ENCODE measurements at regions not wholly inside any gene's neighbourhood (a gene's known extent, or its start where the extent isn't known, plus 50 kb on each side); places are given as distances from the start of the nearest gene placed in this dataset.
"Not testable (repeated sequence)": the region's sequence is repeated elsewhere in the genome, so short reads cannot be mapped to it uniquely, and the experiment has no call there.

GRCh38 chr3:150238995-150239619 lies 169.0 kb upstream of the TSC22D2 start:
- peak; percentile 17 for DNase-seq

DNA sequence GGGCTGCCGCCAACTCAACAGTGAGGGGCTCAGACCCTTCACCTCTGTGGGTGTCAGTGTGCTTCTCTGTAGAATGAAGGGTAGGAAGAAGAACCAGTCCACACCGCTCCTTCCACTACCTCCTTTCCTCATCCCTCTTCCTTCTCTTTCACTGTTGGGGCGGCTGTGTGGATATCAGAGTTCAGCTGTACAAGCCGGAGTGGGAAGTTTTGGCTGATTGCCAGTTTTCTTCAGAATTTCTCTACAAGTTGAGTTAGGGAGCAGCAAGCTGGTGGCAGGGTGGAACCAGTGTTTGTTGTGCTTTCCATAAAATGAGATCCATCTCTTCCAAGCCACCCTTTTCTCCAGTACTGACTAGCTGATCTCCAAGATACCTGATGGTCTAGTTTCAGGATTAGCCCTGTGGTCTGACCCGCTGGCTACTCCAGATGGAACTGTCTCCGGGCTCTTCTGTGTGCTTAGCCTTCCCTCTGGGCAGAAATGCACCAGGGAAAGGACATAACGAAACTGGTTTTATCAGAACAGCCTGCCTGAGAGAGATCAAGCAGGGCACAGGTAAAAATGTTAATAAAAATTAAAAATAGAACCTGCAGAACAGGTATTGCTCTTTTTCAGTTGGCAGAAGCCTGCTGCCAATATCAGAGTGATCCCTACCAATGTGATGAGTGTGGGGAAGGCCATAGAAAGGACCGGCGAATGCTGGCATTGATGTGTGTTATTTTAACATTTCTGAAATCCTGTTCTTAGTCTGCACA lies 169.9 kb upstream of the TSC22D2 start:
- DNase-seq = no peak

GRCh38 chr3:150237490-150237889 lies 170.6 kb upstream of the TSC22D2 start:
- peak; percentile 89 for DNase-seq

DNA sequence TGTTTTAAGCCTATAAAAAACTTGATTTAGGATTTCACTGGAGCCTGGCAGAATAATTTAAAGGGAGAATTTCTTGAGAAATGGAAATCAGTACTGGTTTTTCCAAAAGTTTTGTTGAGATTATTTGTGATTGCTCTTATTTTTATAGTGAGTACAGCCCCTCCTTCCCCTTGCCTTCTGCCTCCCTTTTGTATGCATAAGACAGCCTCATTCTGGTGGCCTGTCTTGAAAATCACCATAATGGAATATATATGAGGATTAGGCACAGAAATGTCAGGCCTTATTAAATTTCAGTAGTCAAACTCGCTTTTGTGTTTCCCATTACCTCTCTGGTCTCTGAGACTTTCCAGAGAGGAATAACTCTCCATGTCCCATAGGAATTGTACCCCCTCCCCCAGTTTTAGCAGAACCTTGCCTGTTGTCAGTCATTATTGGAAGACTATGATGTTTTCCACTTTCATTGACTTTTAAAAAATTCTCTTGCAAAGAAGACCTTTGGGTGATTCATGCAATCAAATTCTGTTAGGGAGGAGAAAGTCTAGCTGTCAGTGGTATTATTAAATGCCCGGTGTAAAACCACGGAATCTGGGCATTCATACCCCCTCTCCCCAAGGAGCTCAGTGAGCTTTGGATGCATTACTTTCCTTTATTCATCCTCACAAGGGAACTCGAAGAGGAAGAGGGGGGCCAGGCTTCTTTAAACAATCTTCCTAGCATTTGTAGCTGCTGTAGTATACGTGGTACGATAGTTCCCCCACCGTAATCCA lies 171.6 kb upstream of the TSC22D2 start:
- DNase-seq = peak; percentile 54

GRCh38 chr3:150235799-150236198 lies 172.3 kb upstream of the TSC22D2 start:
- DNase-seq = peak; percentile 34

- no peak for DNase-seq
Measured at GRCh38 chr3:150232992-150233451, 175.1 kb upstream of the TSC22D2 start.

DNA sequence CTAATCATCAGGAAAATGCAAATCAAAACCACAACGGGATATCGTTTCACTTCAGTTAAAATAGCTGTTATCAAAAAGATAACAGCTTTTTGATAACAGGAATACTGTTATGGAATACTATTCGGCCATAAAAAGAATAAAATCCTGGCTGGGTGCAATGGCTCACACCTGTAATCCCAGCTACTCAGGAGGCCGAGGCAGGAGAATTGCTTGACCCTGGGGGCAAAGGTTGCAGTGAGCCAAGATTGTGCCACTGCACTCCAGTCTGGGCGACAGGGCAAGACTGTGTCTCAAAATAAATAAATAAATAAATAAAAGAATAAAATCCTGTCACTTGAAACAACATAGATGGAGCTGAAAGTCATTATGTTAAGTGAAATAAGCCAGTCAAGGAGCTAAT lies 178.1 kb upstream of the TSC22D2 start:
- no peak for DNase-seq

- not testable (repeated sequence) for DNase-seq
Measured at GRCh38 chr3:150228626-150229025, 179.5 kb upstream of the TSC22D2 start.

- peak; percentile 55 for DNase-seq
Measured at GRCh38 chr3:150227839-150228238, 180.3 kb upstream of the TSC22D2 start.

DNA sequence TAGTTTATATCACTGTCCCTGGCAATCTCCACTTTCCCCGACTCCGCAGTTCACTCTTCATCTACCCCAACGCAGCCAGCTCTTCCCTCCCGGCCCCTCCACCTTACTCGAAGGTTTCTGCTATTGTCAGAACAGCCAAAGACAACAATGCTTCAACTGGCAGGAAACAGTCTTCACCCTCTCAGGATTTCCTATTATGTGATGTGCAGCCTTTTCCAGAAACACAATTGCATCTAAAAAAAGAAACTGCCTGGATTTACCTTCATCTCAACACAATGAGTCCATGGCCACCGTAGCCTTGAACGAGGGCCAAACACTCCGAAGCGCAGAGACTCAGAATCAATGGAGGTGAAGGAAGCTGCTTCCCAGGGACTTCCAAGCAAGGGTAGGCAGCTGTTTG lies 182.1 kb upstream of the TSC22D2 start:
- DNase-seq = no peak

DNA sequence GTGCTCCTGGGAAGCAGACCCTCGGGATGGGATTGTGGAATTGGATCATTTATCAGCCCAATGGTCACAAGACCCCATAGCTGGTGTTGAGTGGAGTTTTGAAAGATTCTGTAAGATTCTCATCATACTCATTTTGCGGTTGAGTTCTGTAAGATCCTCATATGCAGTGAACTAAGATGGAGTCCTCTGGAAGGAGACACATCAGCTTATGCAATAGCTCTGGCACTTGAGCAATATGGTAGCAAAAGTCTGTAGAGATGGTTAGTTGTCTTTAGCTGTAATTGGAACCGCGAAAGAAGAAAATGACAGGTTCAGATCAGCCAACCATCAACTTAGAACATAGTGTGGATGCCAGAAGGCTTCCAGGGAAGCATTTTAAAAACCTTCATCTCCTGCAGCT lies 184.5 kb upstream of the TSC22D2 start:
- DNase-seq = no peak

DNA sequence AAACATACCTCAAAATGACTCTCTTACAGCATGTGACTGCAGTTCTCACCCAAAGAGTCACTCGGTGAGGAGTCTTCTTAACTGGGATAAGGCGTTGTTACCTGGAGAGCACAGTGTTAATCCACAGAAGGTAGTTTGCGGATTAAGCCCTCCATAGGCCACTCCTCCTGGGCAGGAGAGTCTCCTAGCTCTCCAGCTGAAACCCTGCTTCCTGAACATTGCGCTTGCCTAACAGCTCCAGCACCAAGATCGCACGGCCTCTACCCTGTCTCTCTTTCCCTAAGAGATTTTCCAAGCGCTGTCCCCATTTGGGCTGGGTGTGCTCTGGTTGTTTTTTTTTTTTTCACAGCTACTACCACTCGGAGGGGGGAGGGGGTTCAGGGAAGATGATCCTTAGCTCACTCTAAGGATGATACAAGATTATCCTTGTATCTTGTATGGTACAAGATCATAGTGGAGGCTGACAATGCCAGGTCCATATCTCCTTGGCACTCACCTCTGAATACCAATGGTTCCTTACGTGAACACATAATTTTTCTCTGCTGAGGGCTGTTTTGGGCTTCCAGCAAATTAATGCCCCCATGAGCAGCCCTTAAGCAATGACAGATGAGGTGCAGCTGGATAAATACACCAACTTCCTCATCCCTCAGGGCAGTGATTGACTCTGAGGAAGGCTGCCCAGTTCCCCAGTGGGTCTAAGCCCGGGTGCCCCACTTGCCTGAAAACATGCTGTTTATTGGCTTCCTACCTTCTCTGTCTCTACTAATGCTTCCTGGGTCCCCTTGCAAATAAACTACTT lies 185.2 kb upstream of the TSC22D2 start:
- no peak for DNase-seq

- no peak for DNase-seq
Measured at GRCh38 chr3:150221904-150222523, 186.1 kb upstream of the TSC22D2 start.

DNA sequence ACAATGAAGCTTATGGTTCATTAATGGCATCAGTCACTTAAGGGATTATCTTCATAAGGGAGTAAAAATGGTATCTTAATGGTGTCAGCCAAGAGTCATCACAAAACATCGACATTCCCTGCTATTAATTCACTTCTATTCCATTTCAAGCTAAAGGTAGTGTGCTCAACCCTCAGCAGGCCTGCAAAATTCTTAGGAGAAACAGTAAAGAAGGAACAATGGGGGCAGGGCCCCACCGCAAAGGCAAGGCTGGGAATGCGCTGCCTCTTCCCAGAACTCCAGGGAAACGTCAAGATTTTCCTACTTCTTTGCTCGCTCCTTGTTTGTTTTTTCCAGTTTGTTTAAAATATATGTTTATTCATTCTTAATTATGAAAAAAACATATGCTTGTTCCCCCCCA lies 187.3 kb upstream of the TSC22D2 start:
- DNase-seq = no peak

- DNase-seq = no peak
Measured at GRCh38 chr3:150220041-150220440, 188.1 kb upstream of the TSC22D2 start.

DNA sequence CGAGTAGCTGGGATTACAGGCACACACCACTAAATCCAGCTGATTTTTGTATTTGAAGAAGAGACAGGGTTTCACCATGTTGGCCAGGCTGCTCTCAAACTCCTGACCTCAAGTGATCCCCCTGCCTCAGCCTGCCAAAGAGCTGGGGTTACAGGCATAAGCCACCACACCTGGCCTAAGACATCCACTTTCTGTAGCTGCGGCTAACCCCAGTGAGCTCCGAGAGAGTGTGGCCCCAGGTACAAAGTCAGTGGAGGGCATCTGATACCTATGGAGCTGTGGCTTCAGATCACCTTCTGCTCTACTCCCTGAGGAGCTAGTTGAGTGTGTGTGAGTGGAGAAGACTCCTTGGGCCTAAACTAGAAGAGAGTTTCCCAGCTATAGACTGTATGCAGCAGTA lies 189.3 kb upstream of the TSC22D2 start:
- no peak for DNase-seq

DNA sequence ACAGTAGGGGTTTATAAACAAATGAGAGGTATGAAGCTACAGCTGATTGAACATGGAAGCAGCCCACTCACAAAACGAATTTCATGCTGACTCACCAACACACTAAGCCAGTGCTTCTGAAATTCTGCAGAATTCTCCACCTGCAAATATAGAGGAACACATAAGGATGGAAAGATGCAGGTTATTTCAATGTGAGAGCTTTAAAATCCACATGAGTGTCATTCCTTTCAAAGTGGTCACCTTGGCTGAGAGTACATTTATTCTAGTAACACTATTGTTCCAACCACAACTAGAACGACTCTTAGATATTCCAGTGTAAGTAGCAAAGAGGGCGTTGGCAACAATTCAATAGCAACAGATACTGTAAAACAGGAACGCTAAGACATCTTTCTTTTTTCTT lies 189.9 kb upstream of the TSC22D2 start:
- DNase-seq = no peak

GRCh38 chr3:150217691-150218090 lies 190.4 kb upstream of the TSC22D2 start:
- DNase-seq = no peak

GRCh38 chr3:150216866-150217600 lies 191.1 kb upstream of the TSC22D2 start:
- DNase-seq = no peak

GRCh38 chr3:150216041-150216811 lies 191.9 kb upstream of the TSC22D2 start:
- no peak for DNase-seq

DNA sequence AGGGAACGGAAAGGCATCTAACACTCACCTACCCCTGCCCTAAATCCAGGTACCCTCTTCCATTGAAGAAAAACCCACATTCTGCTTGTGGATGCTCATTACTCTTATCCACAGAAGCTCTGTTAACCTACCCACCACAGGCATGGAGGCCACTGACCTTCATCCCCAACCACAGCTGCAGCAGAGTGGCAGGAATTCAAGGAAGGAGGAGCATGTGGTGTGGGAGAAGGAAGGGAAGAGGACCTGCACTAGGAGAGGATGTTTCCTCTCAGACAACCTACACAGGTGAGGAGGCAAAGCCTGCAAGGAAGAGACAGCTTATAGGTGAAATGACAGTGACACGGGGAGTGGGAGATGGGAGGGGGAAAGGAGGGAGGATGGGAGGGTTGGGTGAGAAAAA lies 192.5 kb upstream of the TSC22D2 start:
- no peak for DNase-seq

Data from kidney glomerular epithelial cell (primary cell).